ENCODE measurements at regions not wholly inside any gene's neighbourhood (a gene's known extent, or its start where the extent isn't known, plus 50 kb on each side); places are given as distances from the start of the nearest gene placed in this dataset.
"Not testable (repeated sequence)": the region's sequence is repeated elsewhere in the genome, so short reads cannot be mapped to it uniquely, and the experiment has no call there.

DNA sequence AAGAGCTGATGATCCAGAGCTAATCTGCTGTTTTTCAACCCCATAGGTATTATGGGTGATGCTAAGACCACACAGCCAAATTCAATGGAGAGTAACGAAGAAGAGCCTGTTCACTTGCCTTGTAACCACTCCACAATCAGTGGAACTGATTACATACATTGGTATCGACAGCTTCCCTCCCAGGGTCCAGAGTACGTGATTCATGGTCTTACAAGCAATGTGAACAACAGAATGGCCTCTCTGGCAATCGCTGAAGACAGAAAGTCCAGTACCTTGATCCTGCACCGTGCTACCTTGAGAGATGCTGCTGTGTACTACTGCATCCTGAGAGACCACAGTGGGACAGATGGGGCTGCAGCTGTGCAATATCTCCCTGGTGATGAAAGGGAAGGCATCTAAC, 386.0 kb downstream of the DAD1 start:
- H3K4me1 ChIP-seq (replicated peaks in 1 of 2), result no peaks in the 10 kb centered on the region
- no peak overlapping the region for H3K27ac ChIP-seq
- ATAC-seq (replicated peaks in 6 of 8), result no peak
- in situ Hi-C loops (cut with MboI; ENCODE audit: low pct_unique_long_range_greater_than_20kb in 2 of 9, low sequenced_read_pairs in 9 of 9, unreplicated experiment in 9 of 9), result loop anchor here in 1 of 9 experiments (10.0 kb wide), 1 partner anchor 78 kb away; no protein-coding TSS in a partner anchor
- WGBS, 10 experiments, result 25 to 100% (median 56%) methylated on average over 2 to 5 of the region's 5 CpGs; no CpG with 5 or more reads in 2 of the 10 experiments
- H3K4me3 ChIP-seq, result no peak overlapping the region

DNA sequence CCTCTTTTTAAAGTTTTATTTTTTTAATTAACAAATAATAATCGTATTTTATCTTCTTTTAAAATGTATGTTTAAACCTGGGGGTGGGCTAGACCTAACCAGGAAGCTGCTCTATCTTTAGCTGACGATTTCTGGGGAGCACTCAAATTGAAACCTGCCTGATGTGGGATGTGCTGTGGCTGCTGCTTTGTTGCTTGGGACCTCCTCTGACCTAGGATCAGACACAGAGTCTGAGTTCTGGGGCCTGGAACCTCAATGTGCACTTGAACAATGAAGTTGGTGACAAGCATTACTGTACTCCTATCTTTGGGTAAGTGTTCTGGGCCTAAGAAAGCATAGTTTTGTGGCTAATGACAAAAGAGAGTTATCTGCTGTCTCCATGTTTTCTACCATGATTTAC, 386.7 kb downstream of the DAD1 start:
- Histone ChIP-seq H3K4me1 (replicated peaks in 1 of 2) (no peaks in the 10 kb centered on the region), H3K4me3 (no peak overlapping the region), H3K27ac (no peak overlapping the region)
- WGBS, 10 experiments, result 0 to 63% (median 34%) methylated on average over 1 to 2 of the region's 2 CpGs; no CpG with 5 or more reads in 2 of the 10 experiments
- in situ Hi-C loops (cut with MboI; ENCODE audit: low pct_unique_long_range_greater_than_20kb in 2 of 9, low sequenced_read_pairs in 9 of 9, unreplicated experiment in 9 of 9), result loop anchor here in 1 of 9 experiments (10.0 kb wide), 1 partner anchor 78 kb away; no protein-coding TSS in a partner anchor
- ATAC-seq (replicated peaks in 6 of 8), result no peak

DNA sequence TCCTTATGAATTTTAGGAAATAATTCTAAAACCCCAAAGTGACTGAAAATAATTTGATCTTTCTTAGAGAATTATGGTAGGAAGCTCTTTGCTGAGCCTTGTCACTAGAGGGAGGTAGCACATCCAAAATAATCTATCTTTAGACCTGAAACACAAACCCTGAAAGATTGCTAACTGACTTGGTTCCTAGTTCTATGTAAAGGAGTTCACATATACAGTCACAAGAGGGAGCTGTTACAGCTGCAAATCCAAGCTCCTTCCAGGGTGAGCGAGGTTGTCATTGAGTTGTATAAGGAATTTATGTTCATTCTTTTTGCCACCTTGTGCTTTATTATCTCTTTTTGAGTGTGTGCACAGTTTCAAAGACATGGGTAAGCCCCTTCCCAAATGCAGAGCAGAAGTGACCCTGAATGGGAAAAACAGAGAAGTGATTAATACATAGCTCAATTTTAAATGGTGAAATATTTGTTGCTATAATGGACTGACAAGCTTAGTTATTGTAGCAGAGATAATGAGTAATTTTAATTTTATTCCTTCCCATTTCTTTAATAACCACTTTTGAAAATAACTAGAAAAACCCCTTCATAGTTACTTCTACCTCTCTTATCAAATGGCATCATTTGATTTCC, 387.9 kb downstream of the DAD1 start:
- in situ Hi-C loops (cut with MboI; ENCODE audit: low pct_unique_long_range_greater_than_20kb in 2 of 9, low sequenced_read_pairs in 9 of 9, unreplicated experiment in 9 of 9), result loop anchor here in 1 of 9 experiments (10.0 kb wide), 1 partner anchor 76 kb away; no protein-coding TSS in a partner anchor
- Histone ChIP-seq H3K27ac (no peak overlapping the region), H3K4me1 (replicated peaks in 1 of 2) (no peaks in the 10 kb centered on the region), H3K4me3 (no peak overlapping the region)
- WGBS, 10 experiments, result 0 to 67% (median 17%) methylated on average over 1 of the region's 1 CpG; no CpG with 5 or more reads in 2 of the 10 experiments
- peak in 4 of 8 experiments; percentile 62 to 96 (median 87) for ATAC-seq (replicated peaks in 6 of 8)

DNA sequence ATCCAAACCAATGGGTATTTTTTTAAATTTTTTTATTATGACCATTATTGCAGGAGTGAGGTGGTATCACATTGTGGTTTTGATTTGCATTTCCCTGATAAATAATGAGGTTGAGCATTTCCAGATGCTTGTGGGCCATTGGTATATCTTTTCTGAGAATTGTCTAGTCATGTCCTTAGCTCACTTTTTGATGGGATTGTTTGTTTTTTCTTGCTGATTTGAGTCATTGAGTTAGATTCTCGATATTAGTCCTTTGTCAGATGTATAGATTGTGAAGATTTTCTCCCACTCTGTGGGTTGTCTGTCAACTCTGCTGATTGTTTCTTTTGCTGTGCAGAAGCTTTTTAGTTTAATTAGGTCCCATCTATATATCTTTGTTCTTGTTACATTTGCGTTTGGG, 388.9 kb downstream of the DAD1 start:
- H3K4me1 ChIP-seq (replicated peaks in 1 of 2); ATAC-seq (replicated peaks in 6 of 8); H3K4me3 ChIP-seq; H3K27ac ChIP-seq: not testable (repeated sequence)
- in situ Hi-C loops (cut with MboI; ENCODE audit: low pct_unique_long_range_greater_than_20kb in 2 of 9, low sequenced_read_pairs in 9 of 9, unreplicated experiment in 9 of 9), result loop anchor here in 1 of 9 experiments (10.0 kb wide), 1 partner anchor 75 kb away; no protein-coding TSS in a partner anchor
- 11 to 100% (median 89%) methylated on average over 1 to 2 of the region's 2 CpGs; no CpG with 5 or more reads in 1 of the 10 experiments for WGBS, 10 experiments

DNA sequence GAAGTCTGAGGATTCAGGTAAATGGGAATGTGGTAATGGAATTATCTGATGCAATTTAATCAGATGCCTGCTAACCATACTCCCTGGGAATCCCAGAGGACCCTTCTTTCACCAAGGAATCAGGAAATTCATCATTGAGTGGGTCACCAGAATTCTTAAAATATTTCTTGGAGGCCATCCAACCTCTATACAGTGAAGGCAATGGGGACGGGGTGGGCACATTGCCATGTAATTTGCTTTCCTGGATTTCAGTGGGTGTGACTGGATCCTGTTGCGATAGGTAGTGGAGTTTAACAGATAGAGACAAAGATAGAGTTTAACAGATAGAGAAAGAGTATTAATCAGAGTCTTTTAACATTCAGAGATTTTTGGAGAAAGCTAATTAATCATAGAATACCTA, 394.4 kb downstream of the DAD1 start:
- no peak for ATAC-seq (replicated peaks in 6 of 8)
- Histone ChIP-seq H3K4me1 (replicated peaks in 1 of 2) (peaks cover 0 to 3% of the 10 kb centered on the region in 2 donors), H3K27ac (no peak overlapping the region), H3K4me3 (no peak overlapping the region)
- 51 to 100% (median 80%) methylated on average over 1 to 2 of the region's 2 CpGs; no CpG with 5 or more reads in 3 of the 10 experiments for WGBS, 10 experiments
- in situ Hi-C loops (cut with MboI; ENCODE audit: low pct_unique_long_range_greater_than_20kb in 2 of 9, low sequenced_read_pairs in 9 of 9, unreplicated experiment in 9 of 9), result no loop called here

DNA sequence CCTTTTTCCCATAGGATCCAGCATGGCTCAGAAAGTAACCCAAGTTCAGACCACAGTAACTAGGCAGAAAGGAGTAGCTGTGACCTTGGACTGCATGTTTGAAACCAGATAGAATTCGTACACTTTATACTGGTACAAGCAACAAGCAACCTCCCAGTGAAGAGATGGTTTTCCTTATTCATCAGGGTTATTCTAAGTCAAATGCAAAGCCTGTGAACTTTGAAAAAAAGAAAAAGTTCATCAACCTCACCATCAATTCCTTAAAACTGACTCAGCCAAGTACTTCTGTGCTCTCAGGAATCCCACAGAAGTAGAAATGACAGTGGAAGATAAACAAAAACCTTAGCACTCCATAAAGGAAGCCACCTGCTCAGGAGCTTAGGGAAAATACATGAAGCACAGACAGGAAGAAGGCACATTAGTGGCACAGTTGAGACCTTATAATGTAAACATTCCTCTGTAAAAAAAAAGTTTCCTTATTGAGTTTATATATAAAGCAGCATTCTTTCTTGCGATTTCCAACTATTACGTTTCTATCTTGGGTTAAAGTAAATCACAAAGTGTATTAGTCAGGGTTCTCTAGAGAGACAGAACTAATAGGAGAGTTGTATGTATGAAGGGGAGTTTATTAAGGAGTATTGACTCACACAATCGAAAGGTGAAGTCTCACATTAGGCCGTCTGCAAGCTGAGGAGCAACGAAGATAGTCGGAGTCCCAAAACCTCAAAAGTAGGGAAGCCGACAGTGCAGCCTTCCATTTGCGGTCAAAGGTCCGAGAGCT, 398.4 kb downstream of the DAD1 start:
- peaks cover 0 to 8% of the 10 kb centered on the region in 2 donors for H3K4me1 ChIP-seq (replicated peaks in 1 of 2)
- H3K27ac ChIP-seq, result no peak overlapping the region
- WGBS, 10 experiments, result 29 to 100% (median 86%) methylated on average over 4 to 10 of the region's 10 CpGs; no CpG with 5 or more reads in 1 of the 10 experiments
- H3K4me3 ChIP-seq, result no peak overlapping the region
- in situ Hi-C loops (cut with MboI; ENCODE audit: low pct_unique_long_range_greater_than_20kb in 2 of 9, low sequenced_read_pairs in 9 of 9, unreplicated experiment in 9 of 9), result no loop called here
- no peak for ATAC-seq (replicated peaks in 6 of 8)

DNA sequence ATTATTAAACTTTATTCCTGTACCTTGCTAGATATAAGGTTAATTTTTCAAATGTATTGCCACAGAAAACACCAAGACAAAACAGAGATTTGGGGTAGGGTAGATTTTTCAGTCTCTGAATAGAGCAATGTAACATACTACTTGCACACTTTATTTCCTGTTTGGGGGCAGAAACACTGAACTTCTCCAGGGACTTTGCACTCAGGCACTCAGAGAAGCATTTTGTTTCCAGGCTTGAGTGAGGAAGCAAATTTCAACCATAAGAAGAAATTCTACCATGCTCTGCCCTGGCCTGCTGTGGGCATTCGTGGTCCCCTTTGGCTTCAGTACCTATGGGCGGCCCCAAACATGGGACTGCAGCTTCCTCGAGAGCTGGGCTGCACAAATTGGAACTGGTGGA, 399.1 kb downstream of the DAD1 start:
- no peak overlapping the region for H3K4me3 ChIP-seq
- in situ Hi-C loops (cut with MboI; ENCODE audit: low pct_unique_long_range_greater_than_20kb in 2 of 9, low sequenced_read_pairs in 9 of 9, unreplicated experiment in 9 of 9), result no loop called here
- no peak for ATAC-seq (replicated peaks in 6 of 8)
- H3K27ac ChIP-seq, result no peak overlapping the region
- 29 to 96% (median 70%) methylated on average over 1 to 3 of the region's 3 CpGs; no CpG with 5 or more reads in 4 of the 10 experiments for WGBS, 10 experiments
- H3K4me1 ChIP-seq (replicated peaks in 1 of 2), result peaks cover 0 to 8% of the 10 kb centered on the region in 2 donors

DNA sequence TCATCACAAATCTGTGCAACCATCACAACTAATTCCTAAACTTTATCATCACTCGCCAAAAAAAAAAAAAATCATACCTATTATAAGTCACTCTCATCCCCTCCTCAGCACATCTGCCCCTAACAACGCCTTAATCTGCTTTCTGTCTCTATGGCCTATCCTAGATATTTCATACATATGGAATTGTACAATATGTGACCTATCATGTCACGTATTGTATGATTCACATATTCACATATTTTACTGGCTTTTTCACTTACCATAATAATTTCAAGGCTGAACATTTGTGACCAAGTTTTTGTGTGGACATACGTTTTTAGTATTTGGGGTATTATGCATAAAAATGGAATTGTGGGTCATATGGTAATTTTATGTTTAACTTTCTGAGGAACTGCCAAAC, 400.7 kb downstream of the DAD1 start:
- peak in 2 of 8 experiments; percentile 29 to 84 for ATAC-seq (replicated peaks in 6 of 8)
- 8 to 94% (median 79%) methylated on average over 1 to 4 of the region's 4 CpGs; no CpG with 5 or more reads in 1 of the 10 experiments for WGBS, 10 experiments
- peaks cover 0 to 8% of the 10 kb centered on the region in 2 donors for H3K4me1 ChIP-seq (replicated peaks in 1 of 2)
- in situ Hi-C loops (cut with MboI; ENCODE audit: low pct_unique_long_range_greater_than_20kb in 2 of 9, low sequenced_read_pairs in 9 of 9, unreplicated experiment in 9 of 9), result no loop called here
- H3K27ac ChIP-seq, result no peak overlapping the region
- no peak overlapping the region for H3K4me3 ChIP-seq

DNA sequence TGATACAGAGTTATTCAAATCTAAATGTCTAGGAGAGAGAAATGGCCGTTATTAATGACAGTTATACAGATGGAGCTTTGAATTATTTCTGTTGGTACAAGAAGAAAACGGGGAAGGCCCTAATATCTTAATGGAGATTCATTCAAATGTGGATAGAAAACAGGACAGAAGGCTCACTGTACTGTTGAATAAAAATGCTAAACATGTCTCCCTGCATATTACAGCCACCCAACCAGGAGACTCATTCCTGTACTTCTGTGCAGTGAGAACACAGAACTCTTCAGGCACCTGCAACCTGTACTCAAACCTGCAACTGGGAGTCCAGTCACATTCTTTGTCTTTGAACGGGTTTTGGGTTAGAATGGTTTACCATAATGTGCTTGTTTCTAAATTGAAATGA, 403.2 kb downstream of the DAD1 start:
- H3K27ac ChIP-seq, result no peak overlapping the region
- no peak overlapping the region for H3K4me3 ChIP-seq
- ATAC-seq (replicated peaks in 6 of 8), result peak in 3 of 8 experiments; percentile 31 to 82 (median 68)
- 0 to 80% (median 40%) methylated on average over 1 to 3 of the region's 3 CpGs; no CpG with 5 or more reads in 2 of the 10 experiments for WGBS, 10 experiments
- H3K4me1 ChIP-seq (replicated peaks in 1 of 2), result peaks cover 0 to 8% of the 10 kb centered on the region in 2 donors
- in situ Hi-C loops (cut with MboI; ENCODE audit: low pct_unique_long_range_greater_than_20kb in 2 of 9, low sequenced_read_pairs in 9 of 9, unreplicated experiment in 9 of 9), result no loop called here

DNA sequence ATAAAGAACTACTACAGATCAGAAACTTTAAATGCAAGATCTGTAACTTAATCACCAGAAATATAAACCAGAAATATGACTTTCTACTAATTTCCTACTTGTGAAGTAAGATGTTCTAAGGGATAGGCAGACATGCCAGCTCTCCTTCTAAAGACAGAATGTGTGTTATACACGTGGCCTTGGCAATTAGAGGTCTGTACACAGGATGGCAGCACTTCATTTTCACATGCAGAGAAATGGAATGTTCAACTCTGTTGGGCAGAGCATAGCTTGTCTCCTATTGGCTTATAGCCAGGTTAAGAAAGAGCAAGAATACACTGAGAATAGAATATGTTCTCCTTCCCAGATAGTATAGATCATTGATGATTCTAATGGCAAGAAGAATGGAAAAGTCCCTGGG, 403.8 kb downstream of the DAD1 start:
- 0 to 80% (median 17%) methylated on average over 1 of the region's 1 CpG; no CpG with 5 or more reads in 1 of the 10 experiments for WGBS, 10 experiments
- Histone ChIP-seq H3K27ac (no peak overlapping the region), H3K4me3 (no peak overlapping the region), H3K4me1 (replicated peaks in 1 of 2) (peaks cover 0 to 7% of the 10 kb centered on the region in 2 donors)
- in situ Hi-C loops (cut with MboI; ENCODE audit: low pct_unique_long_range_greater_than_20kb in 2 of 9, low sequenced_read_pairs in 9 of 9, unreplicated experiment in 9 of 9), result no loop called here
- ATAC-seq (replicated peaks in 6 of 8), result peak in 4 of 8 experiments; percentile 16 to 78 (median 55)

DNA sequence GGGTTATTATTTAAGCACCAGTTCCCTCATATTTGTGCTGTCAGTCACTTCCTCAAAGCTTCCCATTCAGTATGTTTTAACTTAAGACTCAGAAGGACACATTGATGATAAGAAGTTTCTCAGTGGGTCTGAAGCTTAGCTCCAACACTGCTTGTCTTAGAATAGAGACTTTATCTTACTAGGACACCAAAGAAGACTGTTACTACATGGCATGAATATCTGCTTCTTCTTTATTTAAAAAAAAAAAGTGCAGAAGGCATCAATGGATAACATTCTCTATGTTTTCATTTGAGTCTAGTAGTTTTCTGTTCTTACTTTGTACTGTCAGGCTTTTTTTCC, 404.2 kb downstream of the DAD1 start:
- in situ Hi-C loops (cut with MboI; ENCODE audit: low pct_unique_long_range_greater_than_20kb in 2 of 9, low sequenced_read_pairs in 9 of 9, unreplicated experiment in 9 of 9), result no loop called here
- no peak for ATAC-seq (replicated peaks in 6 of 8)
- H3K4me1 ChIP-seq (replicated peaks in 1 of 2), result peaks cover 0 to 5% of the 10 kb centered on the region in 2 donors
- H3K4me3 ChIP-seq, result no peak overlapping the region
- H3K27ac ChIP-seq, result no peak overlapping the region

DNA sequence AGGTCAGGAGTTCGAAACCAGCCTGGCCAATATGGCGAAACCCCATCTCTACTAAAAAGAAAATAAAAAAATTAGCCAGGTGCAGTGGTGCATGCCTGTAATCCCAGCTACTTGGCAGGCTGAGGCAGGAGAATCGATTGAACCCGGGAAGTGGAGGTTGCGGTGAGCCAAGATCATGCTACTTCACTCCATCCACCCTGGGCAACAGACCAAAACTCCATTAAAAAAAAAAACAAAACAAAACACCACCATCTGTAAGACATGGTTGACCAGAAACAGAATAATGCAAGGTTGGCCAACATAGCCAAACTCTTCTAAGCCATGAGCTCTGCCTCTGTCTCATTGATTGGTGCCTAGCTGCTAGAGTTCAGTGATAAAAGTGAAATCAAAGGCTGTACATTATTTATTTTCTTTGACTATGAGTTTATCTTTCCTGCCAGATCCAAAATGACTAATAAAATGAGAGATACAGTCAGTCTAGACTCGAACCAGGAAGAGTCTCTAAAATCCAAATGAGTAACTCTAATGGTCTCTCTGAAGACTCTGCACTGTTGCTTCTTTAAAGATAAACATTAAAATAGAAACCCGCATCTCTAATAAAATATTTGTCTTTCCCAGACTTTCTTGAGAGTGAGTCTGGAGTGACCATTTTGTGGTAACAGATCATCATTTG, 404.7 kb downstream of the DAD1 start:
- in situ Hi-C loops (cut with MboI; ENCODE audit: low pct_unique_long_range_greater_than_20kb in 2 of 9, low sequenced_read_pairs in 9 of 9, unreplicated experiment in 9 of 9), result no loop called here
- H3K4me1 ChIP-seq (replicated peaks in 1 of 2), result peaks cover 0 to 5% of the 10 kb centered on the region in 2 donors
- WGBS, 10 experiments, result 41 to 100% (median 90%) methylated on average over 2 to 7 of the region's 7 CpGs
- no peak for ATAC-seq (replicated peaks in 6 of 8)
- H3K27ac ChIP-seq, result no peak overlapping the region
- H3K4me3 ChIP-seq, result no peak overlapping the region

DNA sequence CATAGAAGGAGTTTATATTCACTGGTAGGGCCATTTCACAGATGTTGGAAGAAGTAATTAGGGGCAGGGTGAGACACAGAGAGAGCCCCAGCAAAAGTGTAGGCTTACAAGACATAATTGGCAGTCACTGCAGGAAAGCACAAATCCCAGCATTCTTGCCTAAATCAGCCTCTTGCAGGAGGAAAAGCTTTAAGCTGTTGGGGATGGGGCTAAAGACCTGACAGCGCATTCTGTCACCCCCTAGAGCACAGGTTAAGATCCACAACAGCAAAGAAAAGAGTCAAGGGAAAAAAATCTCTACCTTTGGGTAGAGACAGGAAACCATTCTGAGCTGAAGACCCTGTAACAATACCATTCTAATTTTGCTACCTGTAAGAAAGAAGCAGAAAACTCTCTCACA, 409.0 kb downstream of the DAD1 start:
- H3K4me1 ChIP-seq (replicated peaks in 1 of 2), result no peaks in the 10 kb centered on the region
- H3K4me3 ChIP-seq, result no peak overlapping the region
- H3K27ac ChIP-seq, result no peak overlapping the region
- 20 to 100% (median 100%) methylated on average over 1 of the region's 1 CpG; no CpG with 5 or more reads in 3 of the 10 experiments for WGBS, 10 experiments
- in situ Hi-C loops (cut with MboI; ENCODE audit: low pct_unique_long_range_greater_than_20kb in 2 of 9, low sequenced_read_pairs in 9 of 9, unreplicated experiment in 9 of 9), result no loop called here
- ATAC-seq (replicated peaks in 6 of 8), result no peak
